Mammary epithelial cell (primary cell): ENCODE measurements at regions not wholly inside any gene's neighbourhood (a gene's known extent, or its start where the extent isn't known, plus 50 kb on each side); places are given as distances from the start of the nearest gene placed in this dataset.

Experiments used
- EZH2 ChIP-seq: IDR thresholded peaks from 2 replicates; pipeline ENCODE4 v1.6.1; 2012; ENCODE audit warnings: low read length, inconsistent platforms, borderline replicate concordance
- TF ChIP-seq, protein P1 (sequence below), 2 donors: IDR thresholded peaks in 1 of 2; conservative IDR thresholded peaks in 1 of 2; 2 replicates each; pipeline ENCODE4 v1.5.1; 2011 to 2012; ENCODE audit warnings: inconsistent platforms in 2 of 2, low read length in 2 of 2, mild to moderate bottlenecking in 2 of 2, control low read depth in 1 of 2, low read depth in 1 of 2; ENCODE audit not compliant: insufficient read depth in 1 of 2; ENCODE audit errors: extremely low read depth in 1 of 2

DNA sequence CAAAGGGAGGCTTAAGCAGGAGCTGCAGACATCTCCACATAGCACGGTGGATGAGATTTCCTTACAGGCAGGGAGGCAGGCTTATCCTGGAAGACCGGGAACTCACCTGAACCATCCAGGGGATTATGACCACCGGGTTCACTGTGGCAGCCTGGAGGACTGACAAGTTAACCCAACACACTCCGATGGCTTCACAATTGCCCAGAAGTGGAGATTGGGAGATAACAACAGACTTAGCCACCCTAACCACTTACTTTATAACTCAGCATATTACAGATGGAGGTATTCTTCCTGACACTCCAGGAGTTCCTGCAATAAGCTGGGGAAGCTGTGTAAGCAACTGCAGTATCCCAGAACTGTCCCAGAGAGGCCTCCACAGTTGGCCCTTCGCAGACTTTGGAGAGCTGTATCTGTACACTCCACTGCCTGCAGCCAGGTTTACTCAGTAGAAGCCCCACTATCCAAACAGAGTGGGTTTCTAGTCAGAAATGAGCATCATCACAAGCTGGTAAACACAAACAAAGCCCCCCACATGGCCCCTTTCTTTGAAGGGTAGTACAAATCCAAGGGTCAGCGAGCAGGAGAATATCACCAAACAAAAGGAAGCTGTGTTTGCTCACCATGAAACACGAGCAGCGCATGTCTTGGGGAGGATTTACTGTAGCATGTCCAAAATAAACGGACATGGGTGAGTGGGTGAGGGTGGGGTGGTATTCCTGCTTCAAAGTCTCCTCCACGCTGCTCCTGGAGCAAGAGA is 462.2 kb downstream of the RASEF start:
- TF ChIP-seq, protein P1, sequence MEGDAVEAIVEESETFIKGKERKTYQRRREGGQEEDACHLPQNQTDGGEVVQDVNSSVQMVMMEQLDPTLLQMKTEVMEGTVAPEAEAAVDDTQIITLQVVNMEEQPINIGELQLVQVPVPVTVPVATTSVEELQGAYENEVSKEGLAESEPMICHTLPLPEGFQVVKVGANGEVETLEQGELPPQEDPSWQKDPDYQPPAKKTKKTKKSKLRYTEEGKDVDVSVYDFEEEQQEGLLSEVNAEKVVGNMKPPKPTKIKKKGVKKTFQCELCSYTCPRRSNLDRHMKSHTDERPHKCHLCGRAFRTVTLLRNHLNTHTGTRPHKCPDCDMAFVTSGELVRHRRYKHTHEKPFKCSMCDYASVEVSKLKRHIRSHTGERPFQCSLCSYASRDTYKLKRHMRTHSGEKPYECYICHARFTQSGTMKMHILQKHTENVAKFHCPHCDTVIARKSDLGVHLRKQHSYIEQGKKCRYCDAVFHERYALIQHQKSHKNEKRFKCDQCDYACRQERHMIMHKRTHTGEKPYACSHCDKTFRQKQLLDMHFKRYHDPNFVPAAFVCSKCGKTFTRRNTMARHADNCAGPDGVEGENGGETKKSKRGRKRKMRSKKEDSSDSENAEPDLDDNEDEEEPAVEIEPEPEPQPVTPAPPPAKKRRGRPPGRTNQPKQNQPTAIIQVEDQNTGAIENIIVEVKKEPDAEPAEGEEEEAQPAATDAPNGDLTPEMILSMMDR (conservative IDR thresholded peaks at IDR 0.05 in 1 of 2, IDR thresholded peaks at IDR 0.05 in 1 of 2; ENCODE audit: extremely low read depth in 1 of 2, insufficient read depth in 1 of 2, low read depth in 1 of 2, low read length in 2 of 2), result no peak
- TF ChIP-seq EZH2, result no peak
